WI38 (cell line): ENCODE measurements at regions not wholly inside any gene's neighbourhood (a gene's known extent, or its start where the extent isn't known, plus 50 kb on each side); places are given as distances from the start of the nearest gene placed in this dataset.
A peak's percentile ranks its signal among the peaks of the same experiment; 100 is the strongest.

ENCODE experiments used
- H3K4me3 ChIP-seq: 2 replicates; pipeline ENCODE4 v1.5.1; 2011; ENCODE audit warnings: low read depth, mild to moderate bottlenecking, control low read depth, low read length
- TF ChIP-seq, protein P1 (sequence below): IDR thresholded peaks from 2 replicates; pipeline ENCODE4 v1.5.1; 2012; ENCODE audit warnings: low read depth, mild to moderate bottlenecking, control low read depth, low read length

DNA sequence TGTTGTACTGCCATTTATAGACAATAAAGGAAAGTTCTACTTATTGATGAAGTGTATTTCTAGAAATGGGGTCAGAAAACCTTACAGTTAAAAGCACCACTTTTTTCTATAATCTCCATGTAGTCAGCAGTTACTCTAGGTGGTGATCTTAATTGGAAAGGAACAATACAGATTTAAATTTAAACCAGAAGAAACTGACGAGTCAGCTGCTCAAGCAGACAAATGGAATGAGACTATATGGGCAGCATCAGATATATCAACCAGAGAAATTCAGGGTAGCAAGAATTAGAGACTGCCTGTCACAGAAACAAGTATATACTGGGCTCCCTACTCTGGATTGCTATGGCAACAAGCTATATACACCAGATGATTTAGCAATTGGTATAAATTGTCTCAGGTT is 99.6 kb upstream of the SCG2 start:
- no peak overlapping the region for H3K4me3 ChIP-seq
- TF ChIP-seq, protein P1, sequence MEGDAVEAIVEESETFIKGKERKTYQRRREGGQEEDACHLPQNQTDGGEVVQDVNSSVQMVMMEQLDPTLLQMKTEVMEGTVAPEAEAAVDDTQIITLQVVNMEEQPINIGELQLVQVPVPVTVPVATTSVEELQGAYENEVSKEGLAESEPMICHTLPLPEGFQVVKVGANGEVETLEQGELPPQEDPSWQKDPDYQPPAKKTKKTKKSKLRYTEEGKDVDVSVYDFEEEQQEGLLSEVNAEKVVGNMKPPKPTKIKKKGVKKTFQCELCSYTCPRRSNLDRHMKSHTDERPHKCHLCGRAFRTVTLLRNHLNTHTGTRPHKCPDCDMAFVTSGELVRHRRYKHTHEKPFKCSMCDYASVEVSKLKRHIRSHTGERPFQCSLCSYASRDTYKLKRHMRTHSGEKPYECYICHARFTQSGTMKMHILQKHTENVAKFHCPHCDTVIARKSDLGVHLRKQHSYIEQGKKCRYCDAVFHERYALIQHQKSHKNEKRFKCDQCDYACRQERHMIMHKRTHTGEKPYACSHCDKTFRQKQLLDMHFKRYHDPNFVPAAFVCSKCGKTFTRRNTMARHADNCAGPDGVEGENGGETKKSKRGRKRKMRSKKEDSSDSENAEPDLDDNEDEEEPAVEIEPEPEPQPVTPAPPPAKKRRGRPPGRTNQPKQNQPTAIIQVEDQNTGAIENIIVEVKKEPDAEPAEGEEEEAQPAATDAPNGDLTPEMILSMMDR = no peak

DNA sequence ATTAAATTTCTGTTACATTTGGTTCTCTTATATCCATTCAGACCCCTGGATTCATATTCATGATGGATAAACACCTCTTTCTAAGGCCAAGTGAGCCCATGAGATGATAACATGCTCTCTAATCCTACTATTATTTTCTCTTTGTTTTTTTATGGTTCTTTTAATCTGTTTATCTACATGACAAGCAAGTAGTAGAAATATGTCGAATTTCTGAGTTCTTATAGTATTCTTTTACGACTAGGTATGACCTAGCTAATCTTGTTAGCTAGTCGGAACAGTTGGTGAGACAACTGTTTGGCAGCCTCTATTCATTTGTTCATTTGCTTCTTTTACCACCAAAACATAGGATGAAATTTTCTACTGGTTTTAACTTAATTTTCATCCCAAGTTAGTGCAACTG is 98.1 kb upstream of the SCG2 start:
- TF ChIP-seq, protein P1 = no peak
- H3K4me3 ChIP-seq = no peak overlapping the region

DNA sequence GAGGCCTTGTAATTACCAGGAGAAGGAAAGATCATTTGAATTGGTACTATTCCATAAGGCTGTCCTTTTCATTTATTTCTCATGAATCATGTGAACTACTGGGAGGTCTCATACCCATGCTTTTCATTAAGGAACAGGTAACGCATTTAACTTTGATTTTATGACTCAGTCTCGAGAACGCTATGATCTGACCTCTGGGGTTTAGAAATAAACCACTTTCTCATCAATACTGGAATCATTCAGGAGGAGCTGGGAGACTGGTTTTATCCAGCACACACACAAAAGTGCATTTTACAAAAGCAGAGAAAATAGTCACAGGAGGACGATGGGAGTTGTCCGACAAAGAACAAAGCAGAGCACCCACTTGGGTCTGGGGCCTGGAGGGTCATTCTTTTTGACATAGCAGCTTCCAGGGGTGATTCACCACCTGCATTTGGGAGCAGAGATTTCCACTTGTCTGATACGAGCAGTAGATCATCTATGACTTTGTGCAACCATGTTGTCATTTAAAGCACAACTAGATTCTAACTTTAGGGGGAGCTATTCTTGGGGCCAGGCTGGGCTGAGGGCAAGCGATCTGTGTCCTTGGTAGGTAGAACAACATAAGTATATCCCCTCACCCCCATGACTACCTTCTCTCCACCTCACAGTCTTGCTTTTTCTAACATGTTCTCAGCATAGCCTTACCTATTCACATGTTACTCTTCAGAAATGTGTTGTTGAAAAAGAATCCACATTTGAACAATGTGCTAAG is 95.9 kb upstream of the SCG2 start:
- TF ChIP-seq, protein P1 = no peak
- H3K4me3 ChIP-seq = no peak overlapping the region

DNA sequence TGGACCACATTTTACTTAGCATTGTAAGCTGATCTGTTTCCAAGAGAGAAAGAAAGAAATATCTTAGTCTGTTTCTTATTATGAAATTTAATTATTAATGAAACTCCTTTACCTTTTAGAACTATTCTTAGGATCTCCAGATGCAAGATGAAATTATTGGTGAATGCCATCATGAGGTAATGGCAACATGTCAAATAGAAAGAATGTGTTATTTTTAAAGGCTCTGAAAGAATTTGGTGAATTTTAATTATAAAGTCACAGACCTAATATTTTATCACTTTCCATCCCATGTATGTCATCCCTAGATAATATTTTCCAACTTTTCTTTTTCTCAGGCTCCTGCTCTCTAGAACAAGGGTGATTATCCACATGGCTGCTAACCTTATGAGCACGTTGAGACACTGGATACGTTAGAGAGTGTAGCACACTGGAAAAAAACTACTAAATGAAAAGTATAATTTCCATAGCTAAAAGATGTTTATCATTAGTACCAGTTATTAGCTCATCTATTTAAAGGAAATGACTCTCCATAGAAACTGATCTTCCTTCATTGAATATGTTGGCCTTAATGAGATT is 95.2 kb upstream of the SCG2 start:
- TF ChIP-seq, protein P1 = no peak
- no peak overlapping the region for H3K4me3 ChIP-seq

DNA sequence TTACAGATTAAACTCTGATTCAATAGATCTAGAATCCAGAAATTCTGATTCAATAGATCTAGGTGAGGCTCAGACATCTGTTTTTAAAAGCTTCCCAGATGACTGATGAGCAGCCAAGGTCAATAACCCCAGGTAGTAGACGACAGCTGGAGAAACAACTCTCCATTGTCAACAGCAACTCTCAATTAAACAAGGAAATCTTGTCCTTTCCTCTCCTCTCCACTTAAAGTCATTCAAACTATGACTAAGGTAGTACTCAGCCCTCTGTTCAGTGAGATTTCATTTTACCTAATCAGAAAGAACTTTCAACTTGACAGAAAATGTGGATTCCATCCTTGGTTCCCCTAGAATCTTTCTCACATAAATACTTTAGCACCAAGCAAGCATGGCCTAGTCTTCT is 94.6 kb upstream of the SCG2 start:
- no peak overlapping the region for H3K4me3 ChIP-seq
- TF ChIP-seq, protein P1 = no peak

DNA sequence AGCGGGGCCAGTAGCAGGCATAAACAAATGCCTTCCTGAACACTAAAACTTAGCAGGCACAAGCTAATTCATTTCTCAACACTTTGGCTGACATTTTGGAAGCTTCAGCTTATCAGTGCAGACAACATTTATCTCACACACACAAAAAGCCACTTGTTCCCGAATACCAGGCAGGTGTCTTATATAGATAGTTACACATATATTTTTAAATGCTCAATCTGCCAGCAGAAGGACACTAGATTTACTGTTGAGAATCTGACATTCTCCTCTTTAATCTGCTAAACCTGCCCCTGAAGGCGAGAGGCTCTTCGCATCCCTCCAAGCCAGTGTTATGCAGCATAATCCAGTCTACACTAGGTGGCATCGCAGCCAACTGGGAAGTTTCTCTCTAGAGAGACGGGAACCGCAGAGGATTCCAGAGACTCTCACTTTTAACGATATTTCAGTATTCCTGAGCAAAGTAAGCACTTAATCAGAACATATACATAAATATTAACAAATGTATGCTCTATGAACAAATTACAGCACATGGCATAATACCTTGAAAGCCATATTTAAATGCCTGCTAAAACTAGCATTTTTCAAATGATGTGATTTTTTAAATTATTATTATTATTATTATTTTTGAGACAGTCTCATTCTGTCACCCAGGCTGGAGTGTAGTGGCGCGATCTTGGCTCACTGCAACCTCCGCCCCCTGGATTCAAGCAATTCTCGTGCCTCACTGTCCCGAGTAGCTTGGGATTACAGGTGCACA is 90.2 kb upstream of the SCG2 start:
- no peak overlapping the region for H3K4me3 ChIP-seq
- TF ChIP-seq, protein P1 = peak; percentile 83
